ENCODE measurements at regions not wholly inside any gene's neighbourhood (a gene's known extent, or its start where the extent isn't known, plus 50 kb on each side); places are given as distances from the start of the nearest gene placed in this dataset.

- no peak for TF ChIP-seq CTCF (IDR thresholded peaks at IDR 0.05)
- no peak for TF ChIP-seq POLR2A (IDR thresholded peaks at IDR 0.05)
Measured at GRCh38 chr11:121790430-121790829, 325.6 kb downstream of the BLID start.

All from thyroid gland (tissue), 4 donors.